A549 (cell line): ENCODE measurements at regions not wholly inside any gene's neighbourhood (a gene's known extent, or its start where the extent isn't known, plus 50 kb on each side); places are given as distances from the start of the nearest gene placed in this dataset.

Source experiments
- ATAC-seq, 2 experiments: fragments of 200-7000 bp in 1 of 2; fragments of >200 bp in 1 of 2; cut with Nextera tagmentation in 1 of 2; cut with Tn5 transposase in 1 of 2; 3 replicates each; pipeline versions ENCODE4 v1.8.0 to v1.9.1; 2018 to 2020; ENCODE audit warnings: mild to moderate bottlenecking in 1 of 2, moderate library complexity in 1 of 2
- CTCF ChIA-PET: fragments of 300-600 bp; sonication (Branson Sonifier 250); formaldehyde crosslinking; extraction: SDS; loops from one replicate; lab custom pipeline; 2021; ENCODE audit warnings: antibody characterized with exemption, inconsistent platforms; lab: Yijun Ruan, JAX
- POLR2A ChIA-PET: fragments of 350-600 bp; formaldehyde crosslinking; extraction: SDS; loops from one replicate; lab custom pipeline; 2021; ENCODE audit warnings: antibody characterized with exemption, inconsistent platforms; lab: Yijun Ruan, JAX
- DNase-seq, 2 experiments: peaks; one replicate each; pipeline versions ENCODE4 v3.0.0 to v3.0.0-alpha.2; 2011 to 2016; ENCODE audit warnings: low read depth in 1 of 2, low spot score in 1 of 2
- FAIRE-seq: peaks from 2 replicates; lab custom pipeline; 2011; peaks lifted over from hg19 to GRCh38; lab: Jason Lieb, UNC
- H3K27ac ChIP-seq, 2 experiments: fragments of >200 bp; sonication (Bioruptor Twin); formaldehyde crosslinking; 3 replicates each; pipeline ENCODE4 v1.5.1; 2016 to 2017
- H3K4me1 ChIP-seq: fragments of >200 bp; sonication (Bioruptor Twin); formaldehyde crosslinking; 3 replicates; pipeline ENCODE4 v1.6.1; 2016
- H3K4me2 ChIP-seq: fragments of >200 bp; sonication (Bioruptor Twin); formaldehyde crosslinking; 3 replicates; pipeline ENCODE4 v1.6.1; 2016
- H3K4me3 ChIP-seq: fragments of >200 bp; sonication (Bioruptor Twin); formaldehyde crosslinking; 3 replicates; pipeline ENCODE4 v1.5.1; 2016
- H3K9me3 ChIP-seq: fragments of >200 bp; sonication (Bioruptor Twin); formaldehyde crosslinking; 3 replicates; pipeline ENCODE4 v1.6.1; 2016
- ATOH8 ChIP-seq: fragments of 250-450 bp; sonication (Bioruptor Pico); IDR thresholded peaks from 2 replicates; pipeline ENCODE4 v1.5.0; 2020; ENCODE audit warnings: low read depth, mild to moderate bottlenecking, moderate library complexity
- BCL3 ChIP-seq: fragments of >200 bp; sonication (Bioruptor Twin); formaldehyde crosslinking; IDR thresholded peaks from 3 replicates; pipeline ENCODE4 v1.6.1; 2016
- BHLHE40 ChIP-seq: IDR thresholded peaks from 2 replicates; pipeline ENCODE4 v1.6.1; 2012; ENCODE audit warnings: low read depth, low read length, inconsistent platforms
- CBX2 ChIP-seq: fragments of 200-600 bp; sonication (generic); IDR thresholded peaks from 2 replicates; pipeline ENCODE4 v1.6.1; 2016; ENCODE audit warnings: low read depth, mild to moderate bottlenecking, borderline replicate concordance
- CBX8 ChIP-seq: fragments of 200-600 bp; sonication (generic); IDR thresholded peaks from 2 replicates; pipeline ENCODE4 v1.6.1; 2016
- CHD4 ChIP-seq: fragments of 200-600 bp; sonication (generic); IDR thresholded peaks from 2 replicates; pipeline ENCODE4 v1.6.1; 2016; ENCODE audit warnings: antibody characterized with exemption, mild to moderate bottlenecking, borderline replicate concordance
- CTCF ChIP-seq: fragments of >200 bp; sonication (Bioruptor Twin); formaldehyde crosslinking; IDR thresholded peaks from 3 replicates; pipeline ENCODE4 v1.5.1; 2016
- E2F6 ChIP-seq: IDR thresholded peaks from 2 replicates; pipeline ENCODE4 v1.6.1; 2012; ENCODE audit warnings: low read depth, borderline replicate concordance
- EHMT2 ChIP-seq: fragments of 200-600 bp; sonication (generic); IDR thresholded peaks from 2 replicates; pipeline ENCODE4 v1.6.1; 2016; ENCODE audit warnings: antibody characterized with exemption, low read depth, mild to moderate bottlenecking, moderate library complexity
- ESRRA ChIP-seq: fragments of 150-350 bp; IDR thresholded peaks from 2 replicates; pipeline ENCODE4 v1.6.1; 2014; ENCODE audit warnings: mild to moderate bottlenecking, low read length, borderline replicate concordance
- FOXS1 ChIP-seq: fragments of 250-450 bp; sonication (Bioruptor Pico); IDR thresholded peaks from 2 replicates; pipeline ENCODE4 v1.5.0; 2020; ENCODE audit warnings: mild to moderate bottlenecking, moderate library complexity
- HOXA7 ChIP-seq: fragments of 250-450 bp; sonication (Bioruptor Pico); IDR thresholded peaks from 2 replicates; pipeline ENCODE4 v1.5.0; 2020; ENCODE audit warnings: mild to moderate bottlenecking, moderate library complexity
- JUN ChIP-seq, 2 experiments: fragments of >200 bp; sonication (Bioruptor Twin); formaldehyde crosslinking; IDR thresholded peaks; 2 replicates in 1 of 2; 3 replicates in 1 of 2; pipeline ENCODE4 v1.6.1; 2016 to 2017
- KDM1A ChIP-seq: fragments of 200-600 bp; sonication (generic); IDR thresholded peaks from 2 replicates; pipeline ENCODE4 v1.6.1; 2016; ENCODE audit warnings: low read depth, mild to moderate bottlenecking
- MAFK ChIP-seq: fragments of 450-650 bp; IDR thresholded peaks from 2 replicates; pipeline ENCODE4 v1.6.1; 2014; ENCODE audit not compliant: partially characterized antibody
- MAZ ChIP-seq: fragments of 150-350 bp; IDR thresholded peaks from 2 replicates; pipeline ENCODE4 v1.6.1; 2014; ENCODE audit warnings: antibody characterized with exemption, low read depth, low read length, borderline replicate concordance
- MYC ChIP-seq: IDR thresholded peaks from 2 replicates; pipeline ENCODE4 v1.6.1; 2012; ENCODE audit warnings: mild to moderate bottlenecking, inconsistent platforms, low read length, improper control_type of control experiment, borderline replicate concordance
- NFE2L2 ChIP-seq: fragments of 150-350 bp; conservative IDR thresholded peaks from 2 replicates; pipeline ENCODE4 v1.6.1; 2014; ENCODE audit warnings: low read length
- PBX3 ChIP-seq: IDR thresholded peaks from 2 replicates; pipeline ENCODE4 v1.6.1; 2012
- POLR2AphosphoS2 ChIP-seq: conservative IDR thresholded peaks from 2 replicates; pipeline ENCODE4 v1.6.1; 2012; ENCODE audit warnings: low read length, improper control_type of control experiment, inconsistent platforms
- RARB ChIP-seq: fragments of 250-450 bp; sonication (Bioruptor Pico); IDR thresholded peaks from 2 replicates; pipeline ENCODE4 v1.8.0; 2021; ENCODE audit warnings: mild to moderate bottlenecking, moderate library complexity
- RCOR1 ChIP-seq: fragments of 150-350 bp; IDR thresholded peaks from 2 replicates; pipeline ENCODE4 v1.6.1; 2014; ENCODE audit warnings: antibody characterized with exemption, low read length, low read depth
- RFX5 ChIP-seq: fragments of 450-650 bp; IDR thresholded peaks from 2 replicates; pipeline ENCODE4 v1.7.1; 2014; ENCODE audit warnings: antibody characterized with exemption, mild to moderate bottlenecking, moderate library complexity
- RNF2 ChIP-seq: fragments of 200-600 bp; sonication (generic); IDR thresholded peaks from 2 replicates; pipeline ENCODE4 v1.6.1; 2016; ENCODE audit warnings: low read depth, mild to moderate bottlenecking, antibody characterized with exemption, moderate library complexity, borderline replicate concordance
- TFCP2L1 ChIP-seq: fragments of 250-450 bp; sonication (Bioruptor Pico); IDR thresholded peaks from 2 replicates; pipeline ENCODE4 v1.5.0; 2021; ENCODE audit warnings: mild to moderate bottlenecking
- USF2 ChIP-seq: fragments of 450-650 bp; IDR thresholded peaks from 2 replicates; pipeline ENCODE4 v1.6.1; 2014; ENCODE audit warnings: antibody characterized with exemption
- ZFP36 ChIP-seq: fragments of 450-650 bp; IDR thresholded peaks from 2 replicates; pipeline ENCODE4 v1.6.1; 2014; ENCODE audit warnings: borderline replicate concordance; ENCODE audit not compliant: partially characterized antibody
- ZNF302 ChIP-seq: fragments of 250-450 bp; sonication (Bioruptor Pico); IDR thresholded peaks from 2 replicates; pipeline ENCODE4 v1.9.0; 2021; ENCODE audit warnings: inconsistent platforms, mild to moderate bottlenecking, moderate library complexity
- ZSCAN20 ChIP-seq: fragments of 250-450 bp; sonication (Bioruptor Pico); IDR thresholded peaks from 2 replicates; pipeline ENCODE4 v1.8.0; 2022; ENCODE audit warnings: mild to moderate bottlenecking, moderate library complexity
- WGBS: methylation state at CpG from one replicate; pipeline ENCODE4 v1.1.6; 2017; ENCODE audit errors: missing lambda C conversion rate; 5-methylcytosine and 5-hydroxymethylcytosine counted together

- H3K4me1 ChIP-seq = no peaks in the 10 kb centered on the region
- FAIRE-seq (no peak), DNase-seq (no peak), ATAC-seq (no peak)
- CTCF ChIA-PET = no interaction called here
- H3K27ac ChIP-seq = no peak overlapping the region
- no peaks in the 10 kb centered on the region for H3K9me3 ChIP-seq
- H3K4me3 ChIP-seq = no peak overlapping the region
- TF ChIP-seq BHLHE40 = no peak
- no peak for TF ChIP-seq ZFP36
- no peak for TF ChIP-seq CBX8
- no peak for TF ChIP-seq CHD4
- TF ChIP-seq RCOR1 = no peak
- TF ChIP-seq POLR2AphosphoS2 = no peak
- no peak for TF ChIP-seq JUN (IDR thresholded peaks at IDR 0.05)
- no peak for TF ChIP-seq ZNF302
- no peak for TF ChIP-seq MAFK
- TF ChIP-seq ATOH8 (CRISPR knock-in tag) = no peak
- no peak for TF ChIP-seq E2F6
- no peak for TF ChIP-seq NFE2L2
- no peak for TF ChIP-seq CTCF
- TF ChIP-seq HOXA7 (CRISPR knock-in tag) = no peak
- no peak for TF ChIP-seq MAZ
- TF ChIP-seq RFX5 = no peak
- no peak for TF ChIP-seq ZSCAN20
- TF ChIP-seq PBX3 = no peak
- no peak for TF ChIP-seq USF2
- TF ChIP-seq, all 56 proteins: peak for 0
- WGBS = 5% methylated on average over 1 of the region's 1 CpG
- POLR2A ChIA-PET = no interaction called here
- no peak overlapping the region for H3K4me2 ChIP-seq
Measured at GRCh38 chr21:18608226-18608625, 204.6 kb upstream of the TMPRSS15 start.

GRCh38 chr21:18614303-18614702 is 210.7 kb upstream of the TMPRSS15 start:
- Histone ChIP-seq H3K9me3 (no peaks in the 10 kb centered on the region), H3K4me2 (no peak overlapping the region), H3K4me1 (no peaks in the 10 kb centered on the region), H3K27ac (no peak overlapping the region), H3K4me3 (no peak overlapping the region)
- 29% methylated on average over 3 of the region's 3 CpGs for WGBS
- CTCF ChIA-PET = no interaction called here
- DNase-seq (no peak), FAIRE-seq (no peak), ATAC-seq (no peak)
- no peak for TF ChIP-seq CBX2
- no peak for TF ChIP-seq RFX5
- TF ChIP-seq MAZ = no peak
- no peak for TF ChIP-seq CHD4
- TF ChIP-seq BHLHE40 = no peak
- no peak for TF ChIP-seq EHMT2
- no peak for TF ChIP-seq KDM1A
- no peak for TF ChIP-seq ESRRA
- TF ChIP-seq BCL3 = no peak
- TF ChIP-seq TFCP2L1 = no peak
- TF ChIP-seq RARB (CRISPR knock-in tag) = no peak
- TF ChIP-seq MYC = no peak
- TF ChIP-seq FOXS1 (CRISPR knock-in tag) = no peak
- no peak for TF ChIP-seq RNF2
- POLR2A ChIA-PET = no interaction called here
